Upper lobe of right lung (tissue), 1 donor: ENCODE measurements at regions not wholly inside any gene's neighbourhood (a gene's known extent, or its start where the extent isn't known, plus 50 kb on each side); places are given as distances from the start of the nearest gene placed in this dataset.
"Not testable (repeated sequence)": the region's sequence is repeated elsewhere in the genome, so short reads cannot be mapped to it uniquely, and the experiment has no call there.

ENCODE experiments used
- ATAC-seq: fragments of 200-7000 bp; cut with Tn5 transposase; one replicate; pipeline ENCODE4 v1.9.1; 2020; ENCODE audit warnings: mild to moderate bottlenecking, moderate library complexity
- DNase-seq: peaks from one replicate; pipeline ENCODE4 v3.0.0-alpha.2; 2020
- H3K27ac ChIP-seq: fragments of 200-600 bp; one replicate; pipeline ENCODE4 v1.8.0; 2022
- H3K27me3 ChIP-seq: fragments of 200-600 bp; one replicate; pipeline ENCODE4 v1.8.0; 2022; ENCODE audit warnings: mild to moderate bottlenecking
- H3K36me3 ChIP-seq: fragments of 200-600 bp; one replicate; pipeline ENCODE4 v1.8.0; 2022
- H3K4me1 ChIP-seq: fragments of 200-600 bp; one replicate; pipeline ENCODE4 v1.8.0; 2022
- H3K4me3 ChIP-seq: fragments of 200-600 bp; one replicate; pipeline ENCODE4 v1.8.0; 2022; ENCODE audit warnings: mild to moderate bottlenecking
- H3K9me3 ChIP-seq: fragments of 200-600 bp; one replicate; pipeline ENCODE4 v1.8.0; 2022
- intact Hi-C: fragments of 100-400 bp; cut with DNase I; formaldehyde crosslinking; loops from one replicate; pipeline ENCODE4 v1.11.0; 2022
- TF ChIP-seq, protein P1 (sequence below): fragments of 200-600 bp; IDR thresholded peaks from one replicate; pipeline ENCODE4 v1.8.0; 2022; ENCODE audit warnings: antibody characterized with exemption
- donor health status: DM: no; HTN: yes; CAD: no; lungs with severe emphysema.

DNA sequence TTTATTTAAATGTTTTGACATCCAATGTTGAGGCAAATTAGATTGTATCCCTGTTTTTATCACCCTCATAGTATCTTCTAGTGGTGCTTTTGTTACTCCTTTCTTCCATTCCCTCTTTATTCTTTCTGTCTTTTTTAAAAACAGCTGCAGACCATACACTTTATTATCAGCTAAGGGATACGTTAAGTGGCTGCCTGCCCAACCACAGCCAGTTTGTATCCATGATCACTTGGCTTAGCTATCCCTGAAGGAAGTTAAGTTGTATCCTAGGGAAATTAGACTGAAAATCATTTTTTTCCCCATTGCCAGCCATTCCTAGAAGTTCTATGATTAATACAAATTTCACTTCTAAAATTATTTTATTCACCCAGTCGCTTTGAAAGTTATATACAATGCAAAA lies 1032.7 kb downstream of the NR2F1-AS1 start:
- H3K27ac ChIP-seq, result no peak overlapping the region
- TF ChIP-seq, protein P1, sequence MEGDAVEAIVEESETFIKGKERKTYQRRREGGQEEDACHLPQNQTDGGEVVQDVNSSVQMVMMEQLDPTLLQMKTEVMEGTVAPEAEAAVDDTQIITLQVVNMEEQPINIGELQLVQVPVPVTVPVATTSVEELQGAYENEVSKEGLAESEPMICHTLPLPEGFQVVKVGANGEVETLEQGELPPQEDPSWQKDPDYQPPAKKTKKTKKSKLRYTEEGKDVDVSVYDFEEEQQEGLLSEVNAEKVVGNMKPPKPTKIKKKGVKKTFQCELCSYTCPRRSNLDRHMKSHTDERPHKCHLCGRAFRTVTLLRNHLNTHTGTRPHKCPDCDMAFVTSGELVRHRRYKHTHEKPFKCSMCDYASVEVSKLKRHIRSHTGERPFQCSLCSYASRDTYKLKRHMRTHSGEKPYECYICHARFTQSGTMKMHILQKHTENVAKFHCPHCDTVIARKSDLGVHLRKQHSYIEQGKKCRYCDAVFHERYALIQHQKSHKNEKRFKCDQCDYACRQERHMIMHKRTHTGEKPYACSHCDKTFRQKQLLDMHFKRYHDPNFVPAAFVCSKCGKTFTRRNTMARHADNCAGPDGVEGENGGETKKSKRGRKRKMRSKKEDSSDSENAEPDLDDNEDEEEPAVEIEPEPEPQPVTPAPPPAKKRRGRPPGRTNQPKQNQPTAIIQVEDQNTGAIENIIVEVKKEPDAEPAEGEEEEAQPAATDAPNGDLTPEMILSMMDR, result no peak
- DNase-seq, result no peak

DNA sequence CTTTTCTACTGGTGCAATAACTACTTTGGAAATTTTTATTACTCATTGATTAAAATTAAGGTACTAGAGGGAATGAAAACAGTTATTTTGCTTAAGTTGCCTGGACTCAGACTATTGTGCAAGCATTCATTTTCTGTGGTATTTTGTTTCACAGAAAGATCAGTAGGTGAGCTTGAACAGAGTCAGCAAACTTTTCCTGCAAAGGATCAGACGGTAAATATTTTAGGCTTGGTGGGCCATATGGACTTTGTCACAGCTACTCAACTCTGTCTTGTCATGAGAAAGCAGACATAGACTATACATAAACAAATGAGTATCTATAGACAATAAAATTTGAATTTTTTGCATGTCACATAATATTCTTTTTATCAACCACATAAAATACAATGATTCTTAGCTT lies 1036.4 kb downstream of the NR2F1-AS1 start:
- Histone ChIP-seq H3K4me3 (no peak overlapping the region), H3K36me3 (no peaks in the 10 kb centered on the region), H3K4me1 (no peaks in the 10 kb centered on the region), H3K27ac (no peak overlapping the region), H3K9me3 (no peaks in the 10 kb centered on the region), H3K27me3 (no peaks in the 10 kb centered on the region)
- TF ChIP-seq, protein P1, result no peak
- ATAC-seq (no peak), DNase-seq (no peak)
- intact Hi-C loops, result no loop called here

More for the DNA sequence above, 1032.7 kb downstream of the NR2F1-AS1 start:
- Histone ChIP-seq H3K27me3 (no peaks in the 10 kb centered on the region), H3K36me3 (no peaks in the 10 kb centered on the region), H3K9me3 (no peaks in the 10 kb centered on the region), H3K4me1 (no peaks in the 10 kb centered on the region), H3K4me3 (no peak overlapping the region)
- intact Hi-C loops, result no loop called here
- no peak for ATAC-seq

DNA sequence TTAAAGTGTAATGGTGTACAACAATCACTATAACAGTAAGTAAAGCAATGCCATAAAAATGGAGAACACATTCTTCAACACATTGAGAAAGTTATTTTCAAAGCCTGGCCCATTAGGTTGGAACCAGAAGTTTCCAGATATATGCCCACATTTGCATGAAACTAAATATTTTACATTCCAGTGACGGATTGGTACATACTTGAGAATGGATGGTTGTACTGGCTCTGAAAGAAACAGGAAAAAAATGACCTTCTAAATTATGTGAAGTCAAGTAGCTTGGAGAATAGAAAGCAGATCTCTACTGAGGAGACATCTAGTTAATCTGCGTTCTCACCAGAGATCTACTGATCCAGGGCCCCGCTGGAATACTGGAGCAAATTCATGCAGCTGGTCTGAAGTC lies 1037.0 kb downstream of the NR2F1-AS1 start:
- TF ChIP-seq, protein P1, result no peak
- intact Hi-C loops, result no loop called here
- no peak overlapping the region for H3K27ac ChIP-seq
- H3K27me3 ChIP-seq, result no peaks in the 10 kb centered on the region
- H3K9me3 ChIP-seq, result no peaks in the 10 kb centered on the region
- no peaks in the 10 kb centered on the region for H3K4me1 ChIP-seq
- ATAC-seq, result no peak
- DNase-seq, result no peak
- no peak overlapping the region for H3K4me3 ChIP-seq
- no peaks in the 10 kb centered on the region for H3K36me3 ChIP-seq

DNA sequence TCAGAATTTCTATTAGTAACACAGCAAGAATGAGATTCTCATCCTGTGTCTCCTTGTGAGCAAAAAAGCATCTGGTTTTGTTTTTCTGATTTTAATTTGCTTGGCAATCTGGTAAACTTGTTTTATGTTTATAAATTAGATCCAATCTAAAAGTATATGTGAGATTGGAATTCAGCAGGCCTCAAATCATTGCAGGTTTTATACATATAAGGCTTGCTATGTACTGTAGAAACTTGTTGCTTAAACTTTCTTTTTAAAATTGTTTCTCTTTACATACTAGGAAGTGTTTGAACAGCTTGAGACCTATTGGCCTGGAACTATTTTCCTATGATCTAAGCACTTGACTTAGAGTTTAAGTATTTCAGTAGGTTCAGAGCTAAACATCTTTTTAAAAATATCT lies 1037.8 kb downstream of the NR2F1-AS1 start:
- no peak overlapping the region for H3K4me3 ChIP-seq
- no peak for DNase-seq
- TF ChIP-seq, protein P1, result no peak
- H3K9me3 ChIP-seq, result no peaks in the 10 kb centered on the region
- H3K36me3 ChIP-seq, result no peaks in the 10 kb centered on the region
- intact Hi-C loops, result no loop called here
- H3K27me3 ChIP-seq, result no peaks in the 10 kb centered on the region
- H3K4me1 ChIP-seq, result no peaks in the 10 kb centered on the region
- ATAC-seq, result no peak
- H3K27ac ChIP-seq, result no peak overlapping the region

DNA sequence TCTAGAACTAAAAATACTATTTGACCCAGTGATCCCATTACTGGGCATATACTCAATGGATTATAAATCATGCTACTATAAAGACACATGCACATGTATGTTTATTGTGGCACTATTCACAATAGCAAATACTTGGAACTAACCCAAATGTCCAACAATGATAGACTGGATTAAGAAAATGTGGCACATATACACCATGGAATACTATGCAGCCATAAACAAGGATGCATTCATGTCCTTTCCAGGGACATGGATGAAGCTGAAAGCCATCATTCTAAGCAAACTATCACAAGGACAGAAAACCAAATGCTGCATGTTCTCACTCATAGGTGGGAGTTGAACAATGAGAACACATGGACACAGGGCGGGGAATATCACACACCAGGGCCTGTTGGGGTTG lies 1039.0 kb downstream of the NR2F1-AS1 start:
- H3K4me1 ChIP-seq, H3K4me3 ChIP-seq, intact Hi-C loops, H3K9me3 ChIP-seq, DNase-seq, H3K27ac ChIP-seq, H3K36me3 ChIP-seq, H3K27me3 ChIP-seq, ATAC-seq: not testable (repeated sequence)

DNA sequence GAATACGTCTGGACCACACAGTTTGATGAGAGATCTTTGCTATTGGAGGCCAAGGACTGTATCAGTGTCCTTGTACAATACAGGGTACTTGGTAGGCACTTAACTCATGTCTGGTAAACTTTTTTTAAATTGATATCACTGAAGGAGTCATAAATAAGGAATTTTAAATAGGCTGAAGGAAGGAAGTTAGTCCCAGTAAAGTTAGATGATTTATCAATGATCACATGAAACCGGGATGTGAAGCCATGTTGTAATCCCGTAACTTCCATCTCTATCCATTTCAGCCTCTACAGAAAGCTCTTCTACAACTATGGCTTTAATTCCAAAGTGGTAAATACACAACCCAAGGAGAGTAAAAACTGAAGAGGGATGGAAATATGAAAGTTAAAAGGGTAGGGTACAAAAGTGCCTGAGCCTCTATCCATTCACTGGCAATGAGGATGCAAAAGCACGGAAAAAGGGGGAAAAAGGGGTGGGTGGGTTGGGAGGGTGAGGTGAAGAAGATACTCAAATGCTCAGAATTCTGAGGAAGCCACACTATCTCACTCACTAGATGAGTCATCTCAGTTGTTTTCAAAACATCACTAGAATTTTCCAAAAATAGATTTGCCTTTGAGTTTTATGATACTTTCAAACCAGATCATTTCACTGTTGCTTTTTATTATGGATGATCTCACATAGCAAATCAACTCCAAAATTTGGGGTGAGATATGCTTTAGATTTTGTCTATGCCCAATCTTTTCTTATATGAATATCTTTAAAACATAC lies 1053.5 kb downstream of the NR2F1-AS1 start:
- DNase-seq, result no peak
- no peaks in the 10 kb centered on the region for H3K9me3 ChIP-seq
- H3K4me1 ChIP-seq, result no peaks in the 10 kb centered on the region
- no peaks in the 10 kb centered on the region for H3K27me3 ChIP-seq
- H3K27ac ChIP-seq, result no peak overlapping the region
- no peaks in the 10 kb centered on the region for H3K36me3 ChIP-seq
- TF ChIP-seq, protein P1, result no peak
- intact Hi-C loops, result no loop called here
- no peak for ATAC-seq
- H3K4me3 ChIP-seq, result no peak overlapping the region
